Upper lobe of right lung (tissue), 1 donor: ENCODE measurements at regions not wholly inside any gene's neighbourhood (a gene's known extent, or its start where the extent isn't known, plus 50 kb on each side); places are given as distances from the start of the nearest gene placed in this dataset.

Source experiments
- ATAC-seq: fragments of 200-7000 bp; cut with Tn5 transposase; one replicate; pipeline ENCODE4 v1.9.1; 2020; ENCODE audit warnings: mild to moderate bottlenecking, moderate library complexity
- DNase-seq: peaks from one replicate; pipeline ENCODE4 v3.0.0-alpha.2; 2020
- H3K27ac ChIP-seq: fragments of 200-600 bp; one replicate; pipeline ENCODE4 v1.8.0; 2022
- H3K27me3 ChIP-seq: fragments of 200-600 bp; one replicate; pipeline ENCODE4 v1.8.0; 2022; ENCODE audit warnings: mild to moderate bottlenecking
- H3K36me3 ChIP-seq: fragments of 200-600 bp; one replicate; pipeline ENCODE4 v1.8.0; 2022
- H3K4me1 ChIP-seq: fragments of 200-600 bp; one replicate; pipeline ENCODE4 v1.8.0; 2022
- H3K4me3 ChIP-seq: fragments of 200-600 bp; one replicate; pipeline ENCODE4 v1.8.0; 2022; ENCODE audit warnings: mild to moderate bottlenecking
- H3K9me3 ChIP-seq: fragments of 200-600 bp; one replicate; pipeline ENCODE4 v1.8.0; 2022
- CTCF ChIP-seq: fragments of 200-600 bp; IDR thresholded peaks from one replicate; pipeline ENCODE4 v1.8.0; 2022; ENCODE audit warnings: antibody characterized with exemption
- intact Hi-C: fragments of 100-400 bp; cut with DNase I; formaldehyde crosslinking; loops from one replicate; pipeline ENCODE4 v1.11.0; 2022
- donor health status: DM: no; HTN: yes; CAD: no; lungs with severe emphysema.

- ATAC-seq (no peak), DNase-seq (no peak)
- Histone ChIP-seq H3K4me3 (no peak overlapping the region), H3K36me3 (no peaks in the 10 kb centered on the region), H3K27me3 (no peaks in the 10 kb centered on the region), H3K9me3 (no peaks in the 10 kb centered on the region), H3K27ac (no peak overlapping the region), H3K4me1 (no peaks in the 10 kb centered on the region)
- intact Hi-C loops: no loop called here
- TF ChIP-seq CTCF: no peak
Observed at GRCh38 chr7:21103426-21104123, 316.9 kb upstream of the SP8 start.

GRCh38 chr7:21104124-21104500 is 317.4 kb upstream of the SP8 start:
- ATAC-seq: no peak
- DNase-seq: no peak
- no peak overlapping the region for H3K27ac ChIP-seq

GRCh38 chr7:21106296-21106732 is 319.6 kb upstream of the SP8 start:
- H3K27ac ChIP-seq: no peak overlapping the region
- no peak for DNase-seq
- intact Hi-C loops: no loop called here
- ATAC-seq: no peak
- no peaks in the 10 kb centered on the region for H3K36me3 ChIP-seq
- no peaks in the 10 kb centered on the region for H3K27me3 ChIP-seq
- no peak for TF ChIP-seq CTCF
- no peak overlapping the region for H3K4me3 ChIP-seq
- no peaks in the 10 kb centered on the region for H3K9me3 ChIP-seq
- H3K4me1 ChIP-seq: no peaks in the 10 kb centered on the region

More at GRCh38 chr7:21104124-21104500, 317.4 kb upstream of the SP8 start:
- no peak for TF ChIP-seq CTCF
- no peaks in the 10 kb centered on the region for H3K36me3 ChIP-seq
- no peaks in the 10 kb centered on the region for H3K27me3 ChIP-seq
- no peaks in the 10 kb centered on the region for H3K9me3 ChIP-seq
- H3K4me3 ChIP-seq: no peak overlapping the region
- intact Hi-C loops: no loop called here
- H3K4me1 ChIP-seq: no peaks in the 10 kb centered on the region

GRCh38 chr7:21107101-21107500 is 320.4 kb upstream of the SP8 start:
- Histone ChIP-seq H3K9me3 (no peaks in the 10 kb centered on the region), H3K36me3 (no peaks in the 10 kb centered on the region), H3K4me1 (no peaks in the 10 kb centered on the region), H3K27ac (no peak overlapping the region), H3K4me3 (no peak overlapping the region), H3K27me3 (no peaks in the 10 kb centered on the region)
- DNase-seq (no peak), ATAC-seq (no peak)
- intact Hi-C loops: no loop called here
- no peak for TF ChIP-seq CTCF

GRCh38 chr7:21108182-21108581 is 319.7 kb upstream of the SP4 start:
- Histone ChIP-seq H3K9me3 (no peaks in the 10 kb centered on the region), H3K4me1 (no peaks in the 10 kb centered on the region), H3K27ac (no peak overlapping the region), H3K4me3 (no peak overlapping the region), H3K36me3 (no peaks in the 10 kb centered on the region), H3K27me3 (no peaks in the 10 kb centered on the region)
- TF ChIP-seq CTCF: no peak
- DNase-seq (no peak), ATAC-seq (no peak)
- intact Hi-C loops: no loop called here
